DND-41 (cell line): ENCODE measurements at regions not wholly inside any gene's neighbourhood (a gene's known extent, or its start where the extent isn't known, plus 50 kb on each side); places are given as distances from the start of the nearest gene placed in this dataset.

Experiments used
- ATAC-seq: fragments of 200-7000 bp; cut with Tn5 transposase; 3 replicates; pipeline ENCODE4 v1.9.1; 2021; ENCODE audit warnings: low read depth; ENCODE audit not compliant: insufficient read depth
- DNase-seq: peaks from one replicate; pipeline ENCODE4 v3.0.0-alpha.2; 2020
- H2AFZ ChIP-seq: 2 replicates; pipeline ENCODE4 v1.6.0; 2012; ENCODE audit warnings: low read depth, low read length
- H3K27ac ChIP-seq: 2 replicates; pipeline ENCODE4 v1.5.1; 2012; ENCODE audit warnings: low read length, inconsistent platforms
- H3K27me3 ChIP-seq: fragments of 200-600 bp; sonication (generic); 2 replicates; pipeline ENCODE4 v1.6.0; 2012; ENCODE audit warnings: low read length, mild to moderate bottlenecking, inconsistent platforms; ENCODE audit not compliant: insufficient read depth, poor library complexity
- H3K36me3 ChIP-seq: 2 replicates; pipeline ENCODE4 v1.5.1; 2012; ENCODE audit warnings: low read length, inconsistent platforms; ENCODE audit not compliant: insufficient read depth
- H3K4me1 ChIP-seq: 2 replicates; pipeline ENCODE4 v1.5.1; 2012; ENCODE audit warnings: mild to moderate bottlenecking, low read length; ENCODE audit not compliant: insufficient read depth
- H3K4me2 ChIP-seq: 2 replicates; pipeline ENCODE4 v1.6.0; 2012; ENCODE audit warnings: mild to moderate bottlenecking, moderate library complexity, low read length, inconsistent platforms; ENCODE audit not compliant: insufficient read depth
- H3K4me3 ChIP-seq, 2 experiments: fragments of 200-600 bp in 1 of 2; shearing (Covaris generic) in 1 of 2; 2 replicates each; pipeline ENCODE4 v1.5.1; 2012 to 2016; ENCODE audit warnings: inconsistent platforms in 2 of 2, low read length in 2 of 2, mild to moderate bottlenecking in 2 of 2, low read depth in 1 of 2, moderate library complexity in 1 of 2
- H3K79me2 ChIP-seq: 2 replicates; pipeline ENCODE4 v1.6.0; 2012; ENCODE audit warnings: low read length, inconsistent platforms; ENCODE audit not compliant: insufficient read depth
- H3K9ac ChIP-seq: 2 replicates; pipeline ENCODE4 v1.6.0; 2012; ENCODE audit warnings: low read depth, mild to moderate bottlenecking, inconsistent platforms, low read length, moderate library complexity
- H3K9me3 ChIP-seq: 2 replicates; pipeline ENCODE4 v1.5.1; 2012; ENCODE audit warnings: low read length, moderate library complexity, mild to moderate bottlenecking, inconsistent platforms; ENCODE audit not compliant: insufficient read depth, severe bottlenecking
- H4K20me1 ChIP-seq: 2 replicates; pipeline ENCODE4 v1.6.0; 2012; ENCODE audit warnings: low read length; ENCODE audit not compliant: insufficient read depth
- EZH2 ChIP-seq: IDR thresholded peaks from 3 replicates; pipeline ENCODE4 v1.6.1; 2012; ENCODE audit warnings: borderline replicate concordance, low read depth, mild to moderate bottlenecking, moderate library complexity, low read length, inconsistent platforms; ENCODE audit not compliant: severe bottlenecking
- TF ChIP-seq, protein P1 (sequence below): IDR thresholded peaks from 2 replicates; pipeline ENCODE4 v1.5.1; 2012; ENCODE audit warnings: borderline replicate concordance, low read length, moderate library complexity, mild to moderate bottlenecking; ENCODE audit not compliant: poor library complexity, severe bottlenecking; ENCODE audit errors: extremely low read depth

DNA sequence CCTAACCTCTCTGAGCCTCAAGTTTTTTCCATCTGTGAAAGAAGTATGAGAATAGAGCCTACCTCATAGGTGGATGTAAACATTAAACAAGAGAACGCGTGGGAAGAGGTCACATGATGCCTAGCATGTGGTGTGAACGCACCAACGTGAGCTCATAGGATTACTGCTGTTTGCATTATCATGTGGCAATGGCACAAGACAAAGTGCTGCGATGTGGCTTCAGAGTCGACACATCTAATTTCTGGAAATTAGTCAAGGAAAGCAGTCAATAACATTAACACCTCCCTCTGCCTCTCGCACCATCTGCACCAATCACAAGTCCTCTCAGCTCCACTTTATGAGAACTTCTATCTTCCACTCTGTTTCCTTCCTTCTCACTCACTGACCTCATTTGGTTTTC, 489.7 kb downstream of the COG6 start:
- Histone ChIP-seq H3K4me2 (no peak overlapping the region), H3K4me3 (no peak overlapping the region), H3K4me1 (no peaks in the 10 kb centered on the region), H3K36me3 (no peaks in the 10 kb centered on the region), H3K9me3 (no peaks in the 10 kb centered on the region), H3K27me3 (peaks cover 8% of the 10 kb centered on the region), H3K9ac (no peak overlapping the region), H4K20me1 (no peaks in the 10 kb centered on the region), H3K79me2 (no peaks in the 10 kb centered on the region), H3K27ac (no peak overlapping the region), H2AFZ (no peak overlapping the region)
- TF ChIP-seq, protein P1, sequence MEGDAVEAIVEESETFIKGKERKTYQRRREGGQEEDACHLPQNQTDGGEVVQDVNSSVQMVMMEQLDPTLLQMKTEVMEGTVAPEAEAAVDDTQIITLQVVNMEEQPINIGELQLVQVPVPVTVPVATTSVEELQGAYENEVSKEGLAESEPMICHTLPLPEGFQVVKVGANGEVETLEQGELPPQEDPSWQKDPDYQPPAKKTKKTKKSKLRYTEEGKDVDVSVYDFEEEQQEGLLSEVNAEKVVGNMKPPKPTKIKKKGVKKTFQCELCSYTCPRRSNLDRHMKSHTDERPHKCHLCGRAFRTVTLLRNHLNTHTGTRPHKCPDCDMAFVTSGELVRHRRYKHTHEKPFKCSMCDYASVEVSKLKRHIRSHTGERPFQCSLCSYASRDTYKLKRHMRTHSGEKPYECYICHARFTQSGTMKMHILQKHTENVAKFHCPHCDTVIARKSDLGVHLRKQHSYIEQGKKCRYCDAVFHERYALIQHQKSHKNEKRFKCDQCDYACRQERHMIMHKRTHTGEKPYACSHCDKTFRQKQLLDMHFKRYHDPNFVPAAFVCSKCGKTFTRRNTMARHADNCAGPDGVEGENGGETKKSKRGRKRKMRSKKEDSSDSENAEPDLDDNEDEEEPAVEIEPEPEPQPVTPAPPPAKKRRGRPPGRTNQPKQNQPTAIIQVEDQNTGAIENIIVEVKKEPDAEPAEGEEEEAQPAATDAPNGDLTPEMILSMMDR: no peak
- TF ChIP-seq EZH2: no peak
- ATAC-seq: no peak
- DNase-seq: no peak

DNA sequence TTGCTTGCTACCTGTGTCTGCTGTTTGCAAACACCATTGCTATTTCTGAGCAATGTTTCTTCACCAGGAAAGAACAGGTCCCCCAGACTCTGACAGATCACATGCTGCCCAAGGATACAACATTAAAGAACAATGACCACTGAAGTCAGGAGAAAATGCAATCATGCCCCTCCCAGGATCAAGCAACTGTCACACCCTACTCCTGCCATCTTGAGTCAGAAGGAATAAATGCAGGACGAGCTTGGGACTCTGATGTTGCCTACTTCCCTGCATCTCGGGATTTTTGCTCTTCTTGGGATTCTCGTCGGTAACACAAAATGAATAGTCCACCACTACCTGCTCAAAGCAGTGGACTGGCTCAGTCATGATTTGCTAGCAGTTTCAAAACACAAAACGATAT, 490.6 kb downstream of the COG6 start:
- peaks cover 8% of the 10 kb centered on the region for H3K27me3 ChIP-seq
- ATAC-seq (no peak), DNase-seq (no peak)
- H2AFZ ChIP-seq: no peak overlapping the region
- H3K9me3 ChIP-seq: no peaks in the 10 kb centered on the region
- no peak for TF ChIP-seq EZH2
- TF ChIP-seq, protein P1: no peak
- no peaks in the 10 kb centered on the region for H4K20me1 ChIP-seq
- no peak overlapping the region for H3K4me3 ChIP-seq
- H3K27ac ChIP-seq: no peak overlapping the region
- H3K4me1 ChIP-seq: no peaks in the 10 kb centered on the region
- H3K36me3 ChIP-seq: no peaks in the 10 kb centered on the region
- H3K9ac ChIP-seq: no peak overlapping the region
- no peaks in the 10 kb centered on the region for H3K79me2 ChIP-seq
- no peak overlapping the region for H3K4me2 ChIP-seq

DNA sequence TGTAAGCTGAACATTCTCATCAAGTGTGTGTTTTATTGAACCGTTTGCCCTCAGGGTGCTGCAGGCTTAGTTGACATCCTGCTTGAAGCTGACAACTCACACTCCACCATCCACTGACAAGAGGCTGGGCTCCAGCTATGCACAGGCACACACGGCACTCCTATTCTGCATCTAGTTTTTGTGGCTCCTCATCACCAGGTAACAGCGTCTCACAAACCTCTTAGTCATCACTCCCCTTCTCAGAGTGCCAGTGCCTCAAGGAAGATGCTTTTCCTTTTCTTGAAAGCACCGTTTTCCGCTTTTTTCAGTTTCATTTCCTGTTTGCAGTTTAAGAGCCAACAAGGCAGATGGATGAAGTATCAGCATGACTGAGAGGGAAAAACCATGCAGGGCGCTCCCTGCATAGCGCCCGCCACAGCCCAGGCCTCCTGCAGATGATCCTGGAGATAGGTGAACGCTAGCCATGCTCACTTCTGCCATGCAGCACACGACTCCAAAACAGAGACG, 491.2 kb downstream of the COG6 start:
- TF ChIP-seq, protein P1: no peak
- TF ChIP-seq EZH2: no peak
- H3K9me3 ChIP-seq: no peaks in the 10 kb centered on the region
- H2AFZ ChIP-seq: no peak overlapping the region
- ATAC-seq (no peak), DNase-seq (no peak)
- no peak overlapping the region for H3K4me2 ChIP-seq
- no peak overlapping the region for H3K9ac ChIP-seq
- H4K20me1 ChIP-seq: no peaks in the 10 kb centered on the region
- H3K4me1 ChIP-seq: no peaks in the 10 kb centered on the region
- no peak overlapping the region for H3K27ac ChIP-seq
- no peaks in the 10 kb centered on the region for H3K79me2 ChIP-seq
- H3K27me3 ChIP-seq: peaks cover 10% of the 10 kb centered on the region
- H3K4me3 ChIP-seq: no peak overlapping the region
- H3K36me3 ChIP-seq: no peaks in the 10 kb centered on the region

DNA sequence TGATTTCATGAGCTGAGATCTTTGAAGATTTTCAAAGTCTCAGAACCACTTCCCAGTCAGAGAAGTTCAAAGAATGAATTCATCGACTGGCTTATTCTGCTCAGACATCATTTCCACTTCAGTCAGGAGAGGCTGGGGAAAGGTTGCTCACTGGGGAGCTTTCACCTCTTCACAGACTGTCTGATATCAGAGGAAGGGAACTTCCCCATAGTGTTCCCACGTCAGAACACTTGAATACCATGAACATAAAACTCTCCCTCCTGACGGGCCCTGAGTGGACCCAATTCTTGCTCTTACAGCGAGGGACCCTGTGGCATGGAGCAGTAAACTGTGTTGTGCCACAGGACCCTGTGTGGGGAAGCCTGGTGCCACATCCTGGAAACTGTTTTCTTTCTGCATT, 492.6 kb downstream of the COG6 start:
- Histone ChIP-seq H3K9me3 (no peaks in the 10 kb centered on the region), H3K27ac (no peak overlapping the region), H3K79me2 (no peaks in the 10 kb centered on the region), H3K4me2 (no peak overlapping the region), H2AFZ (no peak overlapping the region), H4K20me1 (no peaks in the 10 kb centered on the region), H3K4me3 (no peak overlapping the region), H3K36me3 (no peaks in the 10 kb centered on the region), H3K9ac (no peak overlapping the region), H3K4me1 (no peaks in the 10 kb centered on the region), H3K27me3 (peaks cover 11% of the 10 kb centered on the region)
- ATAC-seq: no peak
- no peak for DNase-seq
- TF ChIP-seq, protein P1: no peak
- TF ChIP-seq EZH2: no peak
